Keratinocyte (primary cell): ENCODE measurements at regions not wholly inside any gene's neighbourhood (a gene's known extent, or its start where the extent isn't known, plus 50 kb on each side); places are given as distances from the start of the nearest gene placed in this dataset.

Source experiments
- DNase-seq: peaks from one replicate; pipeline ENCODE4 v3.0.0-alpha.2; 2011; ENCODE audit warnings: low read depth, missing footprints, low spot score
- FAIRE-seq: peaks from 2 replicates; lab custom pipeline; 2011; peaks lifted over from hg19 to GRCh38; lab: Jason Lieb, UNC
- H2AFZ ChIP-seq: 2 replicates; pipeline ENCODE4 v1.6.0; 2012; ENCODE audit warnings: low read length, control low read depth, inconsistent platforms; ENCODE audit not compliant: control insufficient read depth
- H3K27ac ChIP-seq: 2 replicates; pipeline ENCODE4 v1.5.1; 2011; ENCODE audit warnings: low read length; ENCODE audit not compliant: control insufficient read depth, insufficient read depth
- H3K27me3 ChIP-seq: 3 replicates; pipeline ENCODE4 v1.6.0; 2011; ENCODE audit warnings: low read length; ENCODE audit not compliant: control insufficient read depth, insufficient read depth; ENCODE audit errors: extremely low read depth
- H3K36me3 ChIP-seq, 2 experiments: 2 replicates in 1 of 2; 3 replicates in 1 of 2; pipeline ENCODE4 v1.5.1; 2011; ENCODE audit warnings: low read length in 2 of 2, mild to moderate bottlenecking in 1 of 2; ENCODE audit not compliant: control insufficient read depth in 2 of 2, insufficient read depth in 2 of 2; ENCODE audit errors: extremely low read depth in 1 of 2
- H3K4me1 ChIP-seq: 3 replicates; pipeline ENCODE4 v1.5.1; 2011; ENCODE audit warnings: low read length; ENCODE audit not compliant: control insufficient read depth, insufficient read depth; ENCODE audit errors: extremely low read depth
- H3K4me2 ChIP-seq: 3 replicates; pipeline ENCODE4 v1.6.0; 2011; ENCODE audit warnings: low read depth, low read length; ENCODE audit not compliant: control insufficient read depth, insufficient read depth; ENCODE audit errors: extremely low read depth
- H3K4me3 ChIP-seq, 3 experiments: fragments of 200-600 bp in 1 of 3; sonication (generic) in 1 of 3; 2 replicates in 2 of 3; 3 replicates in 1 of 3; pipeline ENCODE4 v1.5.1; 2011 to 2016; ENCODE audit warnings: low read length in 3 of 3, mild to moderate bottlenecking in 3 of 3, control low read depth in 2 of 3, inconsistent platforms in 1 of 3, low read depth in 1 of 3, mixed read lengths in 1 of 3, mixed run types in 1 of 3, moderate library complexity in 1 of 3; ENCODE audit not compliant: control insufficient read depth in 2 of 3, insufficient read depth in 2 of 3; ENCODE audit errors: extremely low read depth in 1 of 3
- H3K79me2 ChIP-seq: 2 replicates; pipeline ENCODE4 v1.6.0; 2012; ENCODE audit warnings: low read length; ENCODE audit not compliant: control insufficient read depth, insufficient read depth
- H3K9ac ChIP-seq: 3 replicates; pipeline ENCODE4 v1.6.0; 2011; ENCODE audit warnings: low read length; ENCODE audit not compliant: control insufficient read depth, insufficient read depth; ENCODE audit errors: extremely low read depth
- H3K9me1 ChIP-seq: 3 replicates; pipeline ENCODE4 v1.6.0; 2011; ENCODE audit warnings: low read length; ENCODE audit not compliant: control insufficient read depth, insufficient read depth; ENCODE audit errors: extremely low read depth
- H3K9me3 ChIP-seq: 2 replicates; pipeline ENCODE4 v1.5.1; 2012; ENCODE audit warnings: low read depth, low read length; ENCODE audit not compliant: control insufficient read depth
- H4K20me1 ChIP-seq: 3 replicates; pipeline ENCODE4 v1.6.0; 2011; ENCODE audit warnings: low read length; ENCODE audit not compliant: control insufficient read depth, insufficient read depth; ENCODE audit errors: extremely low read depth
- CTCF ChIP-seq, 3 experiments: IDR thresholded peaks in 1 of 3; conservative IDR thresholded peaks in 1 of 3; optimal IDR thresholded peaks in 1 of 3; 2 replicates in 2 of 3; 3 replicates in 1 of 3; pipeline versions ENCODE3 to v1.5.1; 2011; ENCODE audit warnings: low read length in 3 of 3, mild to moderate bottlenecking in 3 of 3, moderate library complexity in 2 of 3, control low read depth in 1 of 3, inconsistent platforms in 1 of 3; ENCODE audit not compliant: insufficient read depth in 2 of 3; ENCODE audit errors: extremely low read depth in 1 of 3
- EZH2 ChIP-seq: IDR thresholded peaks from one replicate; pipeline ENCODE4 v1.6.1; 2012; ENCODE audit warnings: inconsistent platforms, mild to moderate bottlenecking, low read length, moderate library complexity
- dilution Hi-C: fragments of 300-500 bp; cut with MboI; formaldehyde crosslinking; loops from one replicate; pipeline ENCODE4 v1.7.0; 2020; ENCODE audit warnings: low sequenced_read_pairs; ENCODE audit not compliant: extremely low pct_ligation_motif_present

DNA sequence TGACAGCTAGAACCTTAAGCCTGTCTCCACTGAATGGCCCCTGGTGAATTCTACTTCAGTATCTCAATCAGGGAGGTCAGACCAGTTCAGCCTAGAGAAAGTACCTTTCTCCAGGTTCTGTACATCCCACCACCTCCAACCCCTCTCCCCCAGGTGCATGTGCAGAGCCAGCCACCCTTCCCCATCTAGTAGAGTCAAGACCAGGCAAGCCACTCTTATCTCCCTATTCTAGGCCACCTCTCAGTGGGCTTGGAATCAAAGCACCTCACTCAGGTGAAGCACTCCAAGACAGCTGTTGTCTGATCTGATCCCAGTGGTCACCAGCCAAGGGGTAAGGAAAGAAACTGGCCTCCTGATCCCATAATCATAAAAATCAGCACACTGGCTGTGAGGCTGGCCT lies 340.9 kb downstream of the BCL11B start:
- TF ChIP-seq EZH2 = no peak
- TF ChIP-seq CTCF (optimal IDR thresholded peaks at IDR 0.05 in 1 of 3, IDR thresholded peaks at IDR 0.05 in 1 of 3, conservative IDR thresholded peaks at IDR 0.05 in 1 of 3; ENCODE audit: extremely low read depth in 1 of 3, insufficient read depth in 2 of 3, low read length in 3 of 3) = no peak
- Histone ChIP-seq H3K9me3 (no peaks in the 10 kb centered on the region), H3K27me3 (peaks cover 16% of the 10 kb centered on the region), H3K27ac (no peak overlapping the region), H2AFZ (no peak overlapping the region), H3K4me1 (peaks cover 4% of the 10 kb centered on the region), H3K4me2 (no peak overlapping the region), H3K79me2 (no peaks in the 10 kb centered on the region), H3K4me3 (no peak overlapping the region), H3K36me3 (no peaks in the 10 kb centered on the region), H3K9ac (no peak overlapping the region), H3K9me1 (no peaks in the 10 kb centered on the region), H4K20me1 (no peaks in the 10 kb centered on the region)
- dilution Hi-C loops = no loop called here
- DNase-seq (no peak), FAIRE-seq (no peak)

DNA sequence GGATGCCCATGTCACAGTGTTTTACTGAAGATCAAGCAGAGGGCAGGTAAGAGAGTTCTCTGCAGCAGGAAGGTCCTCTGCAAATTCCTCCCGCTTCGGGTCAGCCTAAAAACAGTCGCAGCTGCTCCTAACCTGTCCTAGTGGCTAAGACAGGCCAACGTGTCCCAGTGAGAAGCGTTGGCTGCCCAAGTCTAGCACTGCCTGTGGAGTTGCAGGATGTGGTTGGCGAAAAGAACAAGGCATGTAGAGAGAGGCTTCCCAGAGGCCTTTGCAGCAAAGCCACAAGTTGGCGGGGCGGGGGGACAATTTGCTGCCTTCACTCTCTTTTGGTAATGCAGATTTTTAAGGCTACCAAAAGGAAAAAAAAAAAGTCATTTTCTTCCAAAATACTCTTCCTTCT lies 340.1 kb downstream of the BCL11B start:
- Histone ChIP-seq H4K20me1 (no peaks in the 10 kb centered on the region), H2AFZ (no peak overlapping the region), H3K4me2 (no peak overlapping the region), H3K27me3 (peaks cover 21% of the 10 kb centered on the region), H3K4me1 (no peaks in the 10 kb centered on the region), H3K9ac (no peak overlapping the region), H3K9me1 (no peaks in the 10 kb centered on the region), H3K36me3 (no peaks in the 10 kb centered on the region), H3K4me3 (no peak overlapping the region), H3K27ac (no peak overlapping the region), H3K9me3 (no peaks in the 10 kb centered on the region), H3K79me2 (no peaks in the 10 kb centered on the region)
- TF ChIP-seq EZH2 (no peak), CTCF (optimal IDR thresholded peaks at IDR 0.05 in 1 of 3, IDR thresholded peaks at IDR 0.05 in 1 of 3, conservative IDR thresholded peaks at IDR 0.05 in 1 of 3; ENCODE audit: extremely low read depth in 1 of 3, insufficient read depth in 2 of 3, low read length in 3 of 3) (no peak)
- dilution Hi-C loops = no loop called here
- DNase-seq = no peak
- FAIRE-seq = no peak
